Ramos (cell line): ENCODE measurements at regions not wholly inside any gene's neighbourhood (a gene's known extent, or its start where the extent isn't known, plus 50 kb on each side); places are given as distances from the start of the nearest gene placed in this dataset.
"Not testable (repeated sequence)": the region's sequence is repeated elsewhere in the genome, so short reads cannot be mapped to it uniquely, and the experiment has no call there.

Experiments used
- in situ Hi-C: fragments of 300-500 bp; cut with MboI; formaldehyde crosslinking; loops from one replicate; pipeline ENCODE4 v1.14.3; 2022; ENCODE audit warnings: low sequenced_read_pairs; ENCODE audit not compliant: unreplicated experiment

- in situ Hi-C loops, result no loop called here
Observed at GRCh38 chr15:39406485-39406884, 174.4 kb upstream of the THBS1 start.

GRCh38 chr15:39407116-39407515 lies 173.8 kb upstream of the THBS1 start:
- in situ Hi-C loops, result no loop called here

GRCh38 chr15:39409876-39410530 lies 170.9 kb upstream of the THBS1 start:
- in situ Hi-C loops, result no loop called here

- in situ Hi-C loops, result no loop called here
Observed at GRCh38 chr15:39411102-39411989, 169.5 kb upstream of the THBS1 start.

- in situ Hi-C loops, result no loop called here
Observed at GRCh38 chr15:39413558-39413957, 167.3 kb upstream of the THBS1 start.

GRCh38 chr15:39414201-39414600 lies 166.7 kb upstream of the THBS1 start:
- in situ Hi-C loops, result no loop called here

GRCh38 chr15:39415634-39416033 lies 165.2 kb upstream of the THBS1 start:
- in situ Hi-C loops, result no loop called here

GRCh38 chr15:39416258-39416657 lies 164.6 kb upstream of the THBS1 start:
- in situ Hi-C loops, result no loop called here

GRCh38 chr15:39417366-39418134 lies 163.3 kb upstream of the THBS1 start:
- in situ Hi-C loops, result no loop called here

- in situ Hi-C loops, result no loop called here
Observed at GRCh38 chr15:39419651-39420050, 161.2 kb upstream of the THBS1 start.

- in situ Hi-C loops, result not testable (repeated sequence)
Observed at GRCh38 chr15:39420123-39420852, 160.6 kb upstream of the THBS1 start.

- in situ Hi-C loops, result not testable (repeated sequence)
Observed at GRCh38 chr15:39420853-39421192, 160.1 kb upstream of the THBS1 start.

- in situ Hi-C loops, result no loop called here
Observed at GRCh38 chr15:39426552-39427532, 154.0 kb upstream of the THBS1 start.

GRCh38 chr15:39427705-39428104 lies 153.2 kb upstream of the THBS1 start:
- in situ Hi-C loops, result no loop called here

GRCh38 chr15:39429898-39430357 lies 151.0 kb upstream of the THBS1 start:
- in situ Hi-C loops, result no loop called here

GRCh38 chr15:39430389-39430788 lies 150.5 kb upstream of the THBS1 start:
- in situ Hi-C loops, result no loop called here

- in situ Hi-C loops, result no loop called here
Observed at GRCh38 chr15:39431376-39431775, 149.5 kb upstream of the THBS1 start.

- in situ Hi-C loops, result no loop called here
Observed at GRCh38 chr15:39432026-39432425, 148.9 kb upstream of the THBS1 start.

- in situ Hi-C loops, result no loop called here
Observed at GRCh38 chr15:39432912-39433348, 147.9 kb upstream of the THBS1 start.
